ENCODE measurements at regions not wholly inside any gene's neighbourhood (a gene's known extent, or its start where the extent isn't known, plus 50 kb on each side); places are given as distances from the start of the nearest gene placed in this dataset.
"Not testable (repeated sequence)": the region's sequence is repeated elsewhere in the genome, so short reads cannot be mapped to it uniquely, and the experiment has no call there.

GRCh38 chr3:158936530-158937113 lies 134.8 kb downstream of the MFSD1 start:
- TF ChIP-seq CTCF (IDR thresholded peaks at IDR 0.05): no peak
- no peaks in the 10 kb centered on the region for H3K4me1 Mint-ChIP-seq (ENCODE audit: unreplicated experiment)
- no peak overlapping the region for H3K27ac Mint-ChIP-seq (ENCODE audit: unreplicated experiment)

GRCh38 chr3:158950178-158950901 lies 148.5 kb downstream of the MFSD1 start:
- DNase-seq (ENCODE audit: extremely low spot score, unreplicated experiment): no peak
- Mint-ChIP-seq H3K27me3 (ENCODE audit: unreplicated experiment) (peaks cover 6% of the 10 kb centered on the region), H3K4me1 (ENCODE audit: unreplicated experiment) (no peaks in the 10 kb centered on the region), H3K9me3 (ENCODE audit: unreplicated experiment) (no peaks in the 10 kb centered on the region), H3K27ac (ENCODE audit: unreplicated experiment) (no peak overlapping the region), H3K4me3 (ENCODE audit: unreplicated experiment) (no peak overlapping the region), H3K36me3 (ENCODE audit: unreplicated experiment) (no peaks in the 10 kb centered on the region)
- no peak for TF ChIP-seq CTCF (IDR thresholded peaks at IDR 0.05)

More at GRCh38 chr3:158936530-158937113, 134.8 kb downstream of the MFSD1 start:
- Mint-ChIP-seq H3K4me3 (ENCODE audit: unreplicated experiment) (no peak overlapping the region), H3K27me3 (ENCODE audit: unreplicated experiment) (peaks cover 3% of the 10 kb centered on the region), H3K36me3 (ENCODE audit: unreplicated experiment) (no peaks in the 10 kb centered on the region), H3K9me3 (ENCODE audit: unreplicated experiment) (no peaks in the 10 kb centered on the region)
- DNase-seq (ENCODE audit: extremely low spot score, unreplicated experiment): no peak

- Mint-ChIP-seq H3K36me3 (ENCODE audit: unreplicated experiment) (no peaks in the 10 kb centered on the region), H3K27me3 (ENCODE audit: unreplicated experiment) (peaks cover 3% of the 10 kb centered on the region), H3K27ac (ENCODE audit: unreplicated experiment) (no peak overlapping the region), H3K4me1 (ENCODE audit: unreplicated experiment) (no peaks in the 10 kb centered on the region), H3K4me3 (ENCODE audit: unreplicated experiment) (no peak overlapping the region), H3K9me3 (ENCODE audit: unreplicated experiment) (no peaks in the 10 kb centered on the region)
- no peak for DNase-seq (ENCODE audit: extremely low spot score, unreplicated experiment)
- TF ChIP-seq CTCF (IDR thresholded peaks at IDR 0.05): no peak
Observed at GRCh38 chr3:158953131-158953530, 151.3 kb downstream of the MFSD1 start.

GRCh38 chr3:158954420-158954819 lies 152.6 kb downstream of the MFSD1 start:
- no peaks in the 10 kb centered on the region for H3K4me1 Mint-ChIP-seq (ENCODE audit: unreplicated experiment)
- no peaks in the 10 kb centered on the region for H3K9me3 Mint-ChIP-seq (ENCODE audit: unreplicated experiment)
- no peak for DNase-seq (ENCODE audit: extremely low spot score, unreplicated experiment)
- no peaks in the 10 kb centered on the region for H3K36me3 Mint-ChIP-seq (ENCODE audit: unreplicated experiment)
- no peak for TF ChIP-seq CTCF (IDR thresholded peaks at IDR 0.05)
- no peak overlapping the region for H3K27ac Mint-ChIP-seq (ENCODE audit: unreplicated experiment)
- no peaks in the 10 kb centered on the region for H3K27me3 Mint-ChIP-seq (ENCODE audit: unreplicated experiment)
- H3K4me3 Mint-ChIP-seq (ENCODE audit: unreplicated experiment): no peak overlapping the region

GRCh38 chr3:158957777-158958176 lies 155.9 kb downstream of the MFSD1 start:
- DNase-seq (ENCODE audit: extremely low spot score, unreplicated experiment); H3K27me3 Mint-ChIP-seq (ENCODE audit: unreplicated experiment); H3K27ac Mint-ChIP-seq (ENCODE audit: unreplicated experiment); H3K36me3 Mint-ChIP-seq (ENCODE audit: unreplicated experiment); H3K4me1 Mint-ChIP-seq (ENCODE audit: unreplicated experiment); H3K4me3 Mint-ChIP-seq (ENCODE audit: unreplicated experiment); H3K9me3 Mint-ChIP-seq (ENCODE audit: unreplicated experiment): not testable (repeated sequence)
